Stimulated activated CD8-positive, alpha-beta memory T cell treated with anti-CD3 and anti-CD28 coated beads, Interleukin-12 subunit alpha, Interleukin-12 subunit beta, amount 100 ng/mL, for 24 hours (primary cell): ENCODE measurements at regions not wholly inside any gene's neighbourhood (a gene's known extent, or its start where the extent isn't known, plus 50 kb on each side); places are given as distances from the start of the nearest gene placed in this dataset.

ENCODE experiments used
- DNase-seq: peaks from one replicate; pipeline ENCODE4 v3.0.0-alpha.2; 2020; ENCODE audit errors: extremely low read depth

- DNase-seq: no peak
Observed at GRCh38 chrX:110408949-110409588, 50.4 kb downstream of the RTL9 start.

- no peak for DNase-seq
Observed at GRCh38 chrX:110409925-110410324, 51.3 kb downstream of the RTL9 start.

GRCh38 chrX:110410603-110411002, 52.0 kb downstream of the RTL9 start:
- DNase-seq: no peak

- peak; percentile 9 for DNase-seq
Observed at GRCh38 chrX:110412971-110413726, 54.5 kb downstream of the RTL9 start.

GRCh38 chrX:110413727-110414124, 55.1 kb downstream of the RTL9 start:
- no peak for DNase-seq

GRCh38 chrX:110414273-110414672, 55.6 kb downstream of the RTL9 start:
- no peak for DNase-seq

GRCh38 chrX:110414679-110415439, 56.2 kb downstream of the RTL9 start:
- no peak for DNase-seq

GRCh38 chrX:110415440-110416170, 57.0 kb downstream of the RTL9 start:
- DNase-seq: no peak

GRCh38 chrX:110417128-110417527, 58.5 kb downstream of the RTL9 start:
- DNase-seq: no peak

- DNase-seq: no peak
Observed at GRCh38 chrX:110418316-110419235, 59.9 kb downstream of the RTL9 start.

- DNase-seq: no peak
Observed at GRCh38 chrX:110419512-110419911, 60.9 kb downstream of the RTL9 start.

- no peak for DNase-seq
Observed at GRCh38 chrX:110420771-110421499, 62.3 kb downstream of the RTL9 start.

GRCh38 chrX:110421500-110422455, 63.1 kb downstream of the RTL9 start:
- no peak for DNase-seq

- no peak for DNase-seq
Observed at GRCh38 chrX:110425222-110426154, 66.8 kb downstream of the RTL9 start.

- DNase-seq: no peak
Observed at GRCh38 chrX:110426155-110426504, 67.5 kb downstream of the RTL9 start.

- DNase-seq: no peak
Observed at GRCh38 chrX:110427076-110427475, 68.4 kb downstream of the RTL9 start.

GRCh38 chrX:110428144-110428543, 69.5 kb downstream of the RTL9 start:
- DNase-seq: no peak
